ENCODE measurements at regions not wholly inside any gene's neighbourhood (a gene's known extent, or its start where the extent isn't known, plus 50 kb on each side); places are given as distances from the start of the nearest gene placed in this dataset.

GRCh38 chr2:19116918-19117317 lies 241.5 kb downstream of the OSR1 start:
- TF ChIP-seq, protein P1, sequence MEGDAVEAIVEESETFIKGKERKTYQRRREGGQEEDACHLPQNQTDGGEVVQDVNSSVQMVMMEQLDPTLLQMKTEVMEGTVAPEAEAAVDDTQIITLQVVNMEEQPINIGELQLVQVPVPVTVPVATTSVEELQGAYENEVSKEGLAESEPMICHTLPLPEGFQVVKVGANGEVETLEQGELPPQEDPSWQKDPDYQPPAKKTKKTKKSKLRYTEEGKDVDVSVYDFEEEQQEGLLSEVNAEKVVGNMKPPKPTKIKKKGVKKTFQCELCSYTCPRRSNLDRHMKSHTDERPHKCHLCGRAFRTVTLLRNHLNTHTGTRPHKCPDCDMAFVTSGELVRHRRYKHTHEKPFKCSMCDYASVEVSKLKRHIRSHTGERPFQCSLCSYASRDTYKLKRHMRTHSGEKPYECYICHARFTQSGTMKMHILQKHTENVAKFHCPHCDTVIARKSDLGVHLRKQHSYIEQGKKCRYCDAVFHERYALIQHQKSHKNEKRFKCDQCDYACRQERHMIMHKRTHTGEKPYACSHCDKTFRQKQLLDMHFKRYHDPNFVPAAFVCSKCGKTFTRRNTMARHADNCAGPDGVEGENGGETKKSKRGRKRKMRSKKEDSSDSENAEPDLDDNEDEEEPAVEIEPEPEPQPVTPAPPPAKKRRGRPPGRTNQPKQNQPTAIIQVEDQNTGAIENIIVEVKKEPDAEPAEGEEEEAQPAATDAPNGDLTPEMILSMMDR (CRISPR knock-in tag; IDR thresholded peaks at IDR 0.05): peak; percentile 45
- TF ChIP-seq NFYB (CRISPR knock-in tag; IDR thresholded peaks at IDR 0.05) (no peak), EZH2 (conservative IDR thresholded peaks at IDR 0.05; ENCODE audit: low read depth, low read length) (no peak), RFX5 (IDR thresholded peaks at IDR 0.05; ENCODE audit: low read depth, low read length) (no peak), ZNF232 (CRISPR knock-in tag; IDR thresholded peaks at IDR 0.05; ENCODE audit: borderline replicate concordance) (no peak), RCOR2 (CRISPR knock-in tag; IDR thresholded peaks at IDR 0.05) (no peak), ZNF660 (CRISPR knock-in tag; IDR thresholded peaks at IDR 0.05; ENCODE audit: borderline replicate concordance, low read depth) (no peak), ZBTB20 (CRISPR knock-in tag; IDR thresholded peaks at IDR 0.05; ENCODE audit: borderline replicate concordance, low read depth) (no peak), TSC22D2 (CRISPR knock-in tag; IDR thresholded peaks at IDR 0.05; ENCODE audit: borderline replicate concordance) (no peak), JUND (CRISPR knock-in tag; IDR thresholded peaks at IDR 0.05) (no peak), ADNP (CRISPR knock-in tag; IDR thresholded peaks at IDR 0.05) (no peak), BRCA1 (CRISPR knock-in tag; IDR thresholded peaks at IDR 0.05) (no peak), ZNF576 (CRISPR knock-in tag; IDR thresholded peaks at IDR 0.05) (no peak)
- TF ChIP-seq, protein P2, sequence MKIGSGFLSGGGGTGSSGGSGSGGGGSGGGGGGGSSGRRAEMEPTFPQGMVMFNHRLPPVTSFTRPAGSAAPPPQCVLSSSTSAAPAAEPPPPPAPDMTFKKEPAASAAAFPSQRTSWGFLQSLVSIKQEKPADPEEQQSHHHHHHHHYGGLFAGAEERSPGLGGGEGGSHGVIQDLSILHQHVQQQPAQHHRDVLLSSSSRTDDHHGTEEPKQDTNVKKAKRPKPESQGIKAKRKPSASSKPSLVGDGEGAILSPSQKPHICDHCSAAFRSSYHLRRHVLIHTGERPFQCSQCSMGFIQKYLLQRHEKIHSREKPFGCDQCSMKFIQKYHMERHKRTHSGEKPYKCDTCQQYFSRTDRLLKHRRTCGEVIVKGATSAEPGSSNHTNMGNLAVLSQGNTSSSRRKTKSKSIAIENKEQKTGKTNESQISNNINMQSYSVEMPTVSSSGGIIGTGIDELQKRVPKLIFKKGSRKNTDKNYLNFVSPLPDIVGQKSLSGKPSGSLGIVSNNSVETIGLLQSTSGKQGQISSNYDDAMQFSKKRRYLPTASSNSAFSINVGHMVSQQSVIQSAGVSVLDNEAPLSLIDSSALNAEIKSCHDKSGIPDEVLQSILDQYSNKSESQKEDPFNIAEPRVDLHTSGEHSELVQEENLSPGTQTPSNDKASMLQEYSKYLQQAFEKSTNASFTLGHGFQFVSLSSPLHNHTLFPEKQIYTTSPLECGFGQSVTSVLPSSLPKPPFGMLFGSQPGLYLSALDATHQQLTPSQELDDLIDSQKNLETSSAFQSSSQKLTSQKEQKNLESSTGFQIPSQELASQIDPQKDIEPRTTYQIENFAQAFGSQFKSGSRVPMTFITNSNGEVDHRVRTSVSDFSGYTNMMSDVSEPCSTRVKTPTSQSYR (CRISPR knock-in tag; IDR thresholded peaks at IDR 0.05; ENCODE audit: borderline replicate concordance): no peak
